Natural killer cell treated with Interleukin-12 subunit alpha and Interleukin-12 subunit beta and Interleukin-15 and Interleukin-18, amount 100 ng/mL, for 72 hours (primary cell): ENCODE measurements at regions not wholly inside any gene's neighbourhood (a gene's known extent, or its start where the extent isn't known, plus 50 kb on each side); places are given as distances from the start of the nearest gene placed in this dataset.
"Not testable (repeated sequence)": the region's sequence is repeated elsewhere in the genome, so short reads cannot be mapped to it uniquely, and the experiment has no call there.

Experiments used
- ATAC-seq, 2 donors: fragments of 150-1000 bp; cut with Tn5 transposase in 1 of 2; sonication (Bioruptor Pico), chemical (Tn5 transposase) in 1 of 2; 2 replicates each; pipeline ENCODE4 v1.10.0; 2021
- DNase-seq: peaks from one replicate; pipeline ENCODE4 v3.0.0; 2022; ENCODE audit warnings: low spot score
- H3K27ac Mint-ChIP-seq, 2 donors: 1 replicate in 1 of 2; 2 replicates in 1 of 2; pipeline ENCODE4 v1.8.0; 2022; ENCODE audit warnings: mixed read lengths in 2 of 2, mild to moderate bottlenecking in 1 of 2, moderate library complexity in 1 of 2
- H3K27me3 Mint-ChIP-seq, 2 donors: 1 replicate in 1 of 2; 2 replicates in 1 of 2; pipeline ENCODE4 v1.8.0; 2022; ENCODE audit warnings: mixed read lengths in 2 of 2
- H3K36me3 Mint-ChIP-seq: one replicate; pipeline ENCODE4 v1.8.0; 2022; ENCODE audit warnings: mixed read lengths
- H3K4me1 Mint-ChIP-seq, 2 donors: 1 replicate in 1 of 2; 2 replicates in 1 of 2; pipeline ENCODE4 v1.8.0; 2022; ENCODE audit warnings: low read depth in 2 of 2, mixed read lengths in 2 of 2, mild to moderate bottlenecking in 1 of 2
- H3K4me3 Mint-ChIP-seq: one replicate; pipeline ENCODE4 v1.8.0; 2022; ENCODE audit warnings: mixed read lengths
- H3K9me3 Mint-ChIP-seq: 2 replicates; pipeline ENCODE4 v1.8.0; 2022; ENCODE audit warnings: mixed read lengths

- Mint-ChIP-seq H3K36me3 (no peaks in the 10 kb centered on the region), H3K4me1 (no peaks in the 10 kb centered on the region), H3K27me3 (no peaks in the 10 kb centered on the region), H3K4me3 (no peak overlapping the region), H3K9me3 (peaks cover 11% of the 10 kb centered on the region), H3K27ac (no peak overlapping the region)
- DNase-seq, result no peak
- no peak for ATAC-seq
Measured at GRCh38 chr2:193076995-193077394, 882.3 kb upstream of the TMEFF2 start.

- Mint-ChIP-seq H3K36me3 (no peaks in the 10 kb centered on the region), H3K4me1 (no peaks in the 10 kb centered on the region), H3K27ac (no peak overlapping the region), H3K9me3 (peaks cover 15% of the 10 kb centered on the region), H3K27me3 (no peaks in the 10 kb centered on the region), H3K4me3 (no peak overlapping the region)
- DNase-seq (no peak), ATAC-seq (no peak)
Measured at GRCh38 chr2:193074933-193075332, 880.2 kb upstream of the TMEFF2 start.

- H3K36me3 Mint-ChIP-seq, result no peaks in the 10 kb centered on the region
- no peak overlapping the region for H3K4me3 Mint-ChIP-seq
- no peak for DNase-seq
- H3K27me3 Mint-ChIP-seq, result no peaks in the 10 kb centered on the region
- peaks cover 20% of the 10 kb centered on the region for H3K9me3 Mint-ChIP-seq
- H3K4me1 Mint-ChIP-seq, result no peaks in the 10 kb centered on the region
- no peak overlapping the region for H3K27ac Mint-ChIP-seq
- no peak for ATAC-seq
Measured at GRCh38 chr2:193072647-193073046, 877.9 kb upstream of the TMEFF2 start.

GRCh38 chr2:193025556-193025955, 830.8 kb upstream of the TMEFF2 start:
- not testable (repeated sequence) for H3K4me1 Mint-ChIP-seq, DNase-seq, H3K27me3 Mint-ChIP-seq, ATAC-seq, H3K27ac Mint-ChIP-seq, H3K36me3 Mint-ChIP-seq, H3K4me3 Mint-ChIP-seq
- H3K9me3 Mint-ChIP-seq, result peaks cover 23% of the 10 kb centered on the region

- Mint-ChIP-seq H3K9me3 (peaks cover 16% of the 10 kb centered on the region), H3K4me3 (no peak overlapping the region), H3K36me3 (peaks cover 6% of the 10 kb centered on the region), H3K27me3 (no peaks in the 10 kb centered on the region), H3K4me1 (no peaks in the 10 kb centered on the region), H3K27ac (no peak overlapping the region)
- no peak for DNase-seq
- ATAC-seq, result no peak
Measured at GRCh38 chr2:193024791-193025190, 830.1 kb upstream of the TMEFF2 start.

- H3K4me1 Mint-ChIP-seq, result no peaks in the 10 kb centered on the region
- H3K4me3 Mint-ChIP-seq, result no peak overlapping the region
- H3K27ac Mint-ChIP-seq, result no peak overlapping the region
- H3K36me3 Mint-ChIP-seq, result no peaks in the 10 kb centered on the region
- DNase-seq, result peak; percentile 54
- no peaks in the 10 kb centered on the region for H3K27me3 Mint-ChIP-seq
- ATAC-seq, result peak in 1 of 2 donors; percentile 17
- H3K9me3 Mint-ChIP-seq, result peaks cover 12% of the 10 kb centered on the region
Measured at GRCh38 chr2:193011870-193012269, 817.1 kb upstream of the TMEFF2 start.

- Mint-ChIP-seq H3K4me1 (no peaks in the 10 kb centered on the region), H3K27ac (no peak overlapping the region), H3K36me3 (peaks cover 4% of the 10 kb centered on the region), H3K27me3 (no peaks in the 10 kb centered on the region), H3K4me3 (no peak overlapping the region), H3K9me3 (peaks cover 4% of the 10 kb centered on the region)
- DNase-seq, result no peak
- ATAC-seq, result no peak
Measured at GRCh38 chr2:192993059-192993458, 798.3 kb upstream of the TMEFF2 start.

GRCh38 chr2:192983173-192983572, 788.4 kb upstream of the TMEFF2 start:
- ATAC-seq (no peak), DNase-seq (no peak)
- peaks cover 13% of the 10 kb centered on the region for H3K9me3 Mint-ChIP-seq
- no peak overlapping the region for H3K27ac Mint-ChIP-seq
- no peaks in the 10 kb centered on the region for H3K4me1 Mint-ChIP-seq
- H3K4me3 Mint-ChIP-seq, result no peak overlapping the region
- H3K27me3 Mint-ChIP-seq, result no peaks in the 10 kb centered on the region
- H3K36me3 Mint-ChIP-seq, result no peaks in the 10 kb centered on the region

- H3K4me3 Mint-ChIP-seq, result no peak overlapping the region
- no peak for DNase-seq
- H3K4me1 Mint-ChIP-seq, result no peaks in the 10 kb centered on the region
- peaks cover 8% of the 10 kb centered on the region for H3K9me3 Mint-ChIP-seq
- ATAC-seq, result no peak
- no peaks in the 10 kb centered on the region for H3K36me3 Mint-ChIP-seq
- H3K27me3 Mint-ChIP-seq, result no peaks in the 10 kb centered on the region
- no peak overlapping the region for H3K27ac Mint-ChIP-seq
Measured at GRCh38 chr2:192978395-192978794, 783.7 kb upstream of the TMEFF2 start.

GRCh38 chr2:192971981-192972380, 777.2 kb upstream of the TMEFF2 start:
- H3K4me3 Mint-ChIP-seq, result no peak overlapping the region

GRCh38 chr2:192969055-192969454, 774.3 kb upstream of the TMEFF2 start:
- ATAC-seq (no peak), DNase-seq (no peak)
- H3K9me3 Mint-ChIP-seq, result peaks cover 3% of the 10 kb centered on the region
- no peaks in the 10 kb centered on the region for H3K27me3 Mint-ChIP-seq
- H3K4me3 Mint-ChIP-seq, result no peak overlapping the region
- no peaks in the 10 kb centered on the region for H3K4me1 Mint-ChIP-seq
- H3K36me3 Mint-ChIP-seq, result no peaks in the 10 kb centered on the region
- no peak overlapping the region for H3K27ac Mint-ChIP-seq

More at GRCh38 chr2:192971981-192972380, 777.2 kb upstream of the TMEFF2 start:
- no peaks in the 10 kb centered on the region for H3K27me3 Mint-ChIP-seq
- no peak for ATAC-seq
- DNase-seq, result no peak
- H3K36me3 Mint-ChIP-seq, result no peaks in the 10 kb centered on the region
- H3K9me3 Mint-ChIP-seq, result peaks cover 6% of the 10 kb centered on the region
- no peaks in the 10 kb centered on the region for H3K4me1 Mint-ChIP-seq
- no peak overlapping the region for H3K27ac Mint-ChIP-seq

GRCh38 chr2:192960945-192961344, 766.2 kb upstream of the TMEFF2 start:
- no peaks in the 10 kb centered on the region for H3K27me3 Mint-ChIP-seq
- DNase-seq, result no peak
- no peak overlapping the region for H3K27ac Mint-ChIP-seq
- no peaks in the 10 kb centered on the region for H3K4me1 Mint-ChIP-seq
- H3K4me3 Mint-ChIP-seq, result no peak overlapping the region
- no peaks in the 10 kb centered on the region for H3K36me3 Mint-ChIP-seq
- no peak for ATAC-seq
- peaks cover 10% of the 10 kb centered on the region for H3K9me3 Mint-ChIP-seq

GRCh38 chr2:192958615-192959014, 763.9 kb upstream of the TMEFF2 start:
- not testable (repeated sequence) for H3K4me1 Mint-ChIP-seq, H3K4me3 Mint-ChIP-seq, DNase-seq, H3K27me3 Mint-ChIP-seq, H3K9me3 Mint-ChIP-seq, H3K27ac Mint-ChIP-seq, ATAC-seq, H3K36me3 Mint-ChIP-seq

GRCh38 chr2:192957425-192957824, 762.7 kb upstream of the TMEFF2 start:
- H3K36me3 Mint-ChIP-seq, result no peaks in the 10 kb centered on the region

GRCh38 chr2:192953116-192953515, 758.4 kb upstream of the TMEFF2 start:
- no peak overlapping the region for H3K27ac Mint-ChIP-seq
- H3K36me3 Mint-ChIP-seq, result no peaks in the 10 kb centered on the region
- H3K9me3 Mint-ChIP-seq, result peaks cover 3% of the 10 kb centered on the region
- DNase-seq (no peak), ATAC-seq (no peak)
- H3K4me3 Mint-ChIP-seq, result no peak overlapping the region
- no peaks in the 10 kb centered on the region for H3K4me1 Mint-ChIP-seq
- H3K27me3 Mint-ChIP-seq, result no peaks in the 10 kb centered on the region

More at GRCh38 chr2:192957425-192957824, 762.7 kb upstream of the TMEFF2 start:
- no peak for ATAC-seq
- no peak overlapping the region for H3K27ac Mint-ChIP-seq
- no peak for DNase-seq
- no peaks in the 10 kb centered on the region for H3K27me3 Mint-ChIP-seq
- no peak overlapping the region for H3K4me3 Mint-ChIP-seq
- H3K4me1 Mint-ChIP-seq, result no peaks in the 10 kb centered on the region
- H3K9me3 Mint-ChIP-seq, result peaks cover 10% of the 10 kb centered on the region
